Stomach (tissue), 4 donors: ENCODE measurements at regions not wholly inside any gene's neighbourhood (a gene's known extent, or its start where the extent isn't known, plus 50 kb on each side); places are given as distances from the start of the nearest gene placed in this dataset.

Experiments
- EP300 ChIP-seq: sonication (generic); formaldehyde crosslinking; IDR thresholded peaks from one replicate; pipeline ENCODE4 v1.6.1; 2017; ENCODE audit warnings: antibody characterized with exemption
- POLR2AphosphoS5 ChIP-seq, 3 donors: sonication (generic); formaldehyde crosslinking; IDR thresholded peaks; one replicate each; pipeline ENCODE4 v1.6.1; 2016; ENCODE audit warnings: antibody characterized with exemption in 3 of 3
- TF ChIP-seq, protein P1 (sequence below), 7 experiments: fragments of 450-650 bp in 4 of 7; fragments of 200-600 bp in 3 of 7; sonication (generic) in 3 of 7; IDR thresholded peaks; one replicate each; pipeline ENCODE4 v1.5.1; 2016 to 2019; ENCODE audit warnings: antibody characterized with exemption in 7 of 7, control low read depth in 2 of 7, mild to moderate bottlenecking in 1 of 7

DNA sequence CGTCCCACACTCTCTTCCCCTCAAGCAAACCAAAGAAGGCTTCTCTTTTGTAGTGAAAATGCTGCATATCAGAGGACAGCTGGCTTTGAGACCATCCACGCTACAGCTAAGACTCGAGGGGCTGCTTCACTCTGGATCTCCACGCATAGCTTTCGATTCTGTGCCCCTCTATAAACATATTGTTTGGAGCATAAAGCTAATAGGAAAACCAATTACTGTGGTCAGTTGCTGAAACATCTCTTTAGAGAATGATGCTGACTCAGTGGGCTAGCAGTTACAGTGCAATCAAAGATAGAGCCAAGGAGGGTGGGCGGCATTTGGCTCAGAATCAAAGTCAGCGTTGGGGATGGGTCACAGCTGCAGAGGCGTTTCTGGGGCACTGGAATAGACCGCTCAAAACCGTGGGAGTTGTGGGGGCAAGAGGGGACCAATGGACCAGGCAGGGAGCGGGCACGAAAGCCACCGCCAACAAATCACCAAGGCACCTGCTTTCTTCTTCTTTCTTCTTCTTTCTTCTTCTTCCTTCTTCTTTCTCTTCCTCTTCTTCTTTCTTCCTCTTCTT lies 76.7 kb downstream of the RASL11A start:
- TF ChIP-seq, protein P1, sequence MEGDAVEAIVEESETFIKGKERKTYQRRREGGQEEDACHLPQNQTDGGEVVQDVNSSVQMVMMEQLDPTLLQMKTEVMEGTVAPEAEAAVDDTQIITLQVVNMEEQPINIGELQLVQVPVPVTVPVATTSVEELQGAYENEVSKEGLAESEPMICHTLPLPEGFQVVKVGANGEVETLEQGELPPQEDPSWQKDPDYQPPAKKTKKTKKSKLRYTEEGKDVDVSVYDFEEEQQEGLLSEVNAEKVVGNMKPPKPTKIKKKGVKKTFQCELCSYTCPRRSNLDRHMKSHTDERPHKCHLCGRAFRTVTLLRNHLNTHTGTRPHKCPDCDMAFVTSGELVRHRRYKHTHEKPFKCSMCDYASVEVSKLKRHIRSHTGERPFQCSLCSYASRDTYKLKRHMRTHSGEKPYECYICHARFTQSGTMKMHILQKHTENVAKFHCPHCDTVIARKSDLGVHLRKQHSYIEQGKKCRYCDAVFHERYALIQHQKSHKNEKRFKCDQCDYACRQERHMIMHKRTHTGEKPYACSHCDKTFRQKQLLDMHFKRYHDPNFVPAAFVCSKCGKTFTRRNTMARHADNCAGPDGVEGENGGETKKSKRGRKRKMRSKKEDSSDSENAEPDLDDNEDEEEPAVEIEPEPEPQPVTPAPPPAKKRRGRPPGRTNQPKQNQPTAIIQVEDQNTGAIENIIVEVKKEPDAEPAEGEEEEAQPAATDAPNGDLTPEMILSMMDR (IDR thresholded peaks at IDR 0.05) = no peak
- TF ChIP-seq EP300 = no peak
- no peak for TF ChIP-seq POLR2AphosphoS5 (IDR thresholded peaks at IDR 0.05)
